Gastrocnemius medialis (tissue), 4 donors: ENCODE measurements at regions not wholly inside any gene's neighbourhood (a gene's known extent, or its start where the extent isn't known, plus 50 kb on each side); places are given as distances from the start of the nearest gene placed in this dataset.

Experiments
- CTCF ChIP-seq, 5 experiments: fragments of 450-650 bp in 3 of 5; fragments of 200-600 bp in 2 of 5; sonication (generic) in 2 of 5; IDR thresholded peaks in 4 of 5; conservative IDR thresholded peaks in 1 of 5; 1 replicate in 4 of 5; 2 replicates in 1 of 5; pipeline ENCODE4 v1.5.1; 2016 to 2019; ENCODE audit warnings: antibody characterized with exemption in 5 of 5, mild to moderate bottlenecking in 3 of 5, moderate library complexity in 3 of 5
- POLR2A ChIP-seq, 2 donors: fragments of 450-650 bp; IDR thresholded peaks; one replicate each; pipeline ENCODE4 v1.6.1; 2017; ENCODE audit warnings: antibody characterized with exemption in 2 of 2, mild to moderate bottlenecking in 2 of 2, moderate library complexity in 2 of 2

GRCh38 chr2:221973502-221973901 is 325.3 kb downstream of the PAX3 start:
- TF ChIP-seq CTCF (IDR thresholded peaks at IDR 0.05 in 4 of 5, conservative IDR thresholded peaks at IDR 0.05 in 1 of 5) (no peak), POLR2A (IDR thresholded peaks at IDR 0.05) (no peak)
